GF-D8 (cell line): ENCODE measurements at regions not wholly inside any gene's neighbourhood (a gene's known extent, or its start where the extent isn't known, plus 50 kb on each side); places are given as distances from the start of the nearest gene placed in this dataset.

ENCODE experiments used
- DNase-seq: peaks from one replicate; lab custom pipeline; 2025; lab: John Stamatoyannopoulos, UW

GRCh38 chr7:131109011-131109758, 218.5 kb upstream of the MKLN1 start:
- no peak for DNase-seq

GRCh38 chr7:131109759-131110296, 217.8 kb upstream of the MKLN1 start:
- DNase-seq = peak; percentile 61

- DNase-seq = no peak
Measured at GRCh38 chr7:131110297-131111080, 217.2 kb upstream of the MKLN1 start.

GRCh38 chr7:131111081-131111576, 216.5 kb upstream of the MKLN1 start:
- peak; percentile 31 for DNase-seq

- no peak for DNase-seq
Measured at GRCh38 chr7:131111792-131112191, 215.9 kb upstream of the MKLN1 start.

GRCh38 chr7:131112431-131112830, 215.2 kb upstream of the MKLN1 start:
- no peak for DNase-seq

- no peak for DNase-seq
Measured at GRCh38 chr7:131115340-131115739, 212.3 kb upstream of the MKLN1 start.

- DNase-seq = no peak
Measured at GRCh38 chr7:131117439-131117838, 210.2 kb upstream of the MKLN1 start.

- no peak for DNase-seq
Measured at GRCh38 chr7:131119381-131119780, 208.3 kb upstream of the MKLN1 start.

- no peak for DNase-seq
Measured at GRCh38 chr7:131122394-131122793, 205.3 kb upstream of the MKLN1 start.

- no peak for DNase-seq
Measured at GRCh38 chr7:131124001-131124629, 203.6 kb upstream of the MKLN1 start.

GRCh38 chr7:131124867-131125266, 202.8 kb upstream of the MKLN1 start:
- no peak for DNase-seq

GRCh38 chr7:131130324-131130723, 197.4 kb upstream of the MKLN1 start:
- no peak for DNase-seq

- no peak for DNase-seq
Measured at GRCh38 chr7:131131012-131131745, 196.5 kb upstream of the MKLN1 start.

GRCh38 chr7:131131746-131132431, 195.8 kb upstream of the MKLN1 start:
- no peak for DNase-seq

- DNase-seq = no peak
Measured at GRCh38 chr7:131139462-131139861, 188.2 kb upstream of the MKLN1 start.

- DNase-seq = no peak
Measured at GRCh38 chr7:131141443-131141967, 186.2 kb upstream of the MKLN1 start.

- DNase-seq = no peak
Measured at GRCh38 chr7:131143869-131144268, 183.8 kb upstream of the MKLN1 start.

GRCh38 chr7:131145026-131145425, 182.7 kb upstream of the MKLN1 start:
- no peak for DNase-seq

GRCh38 chr7:131145770-131146169, 181.9 kb upstream of the MKLN1 start:
- DNase-seq = no peak

- DNase-seq = no peak
Measured at GRCh38 chr7:131147604-131148003, 180.1 kb upstream of the MKLN1 start.
